HG03354 (cell line): ENCODE measurements at regions not wholly inside any gene's neighbourhood (a gene's known extent, or its start where the extent isn't known, plus 50 kb on each side); places are given as distances from the start of the nearest gene placed in this dataset.
"Not testable (repeated sequence)": the region's sequence is repeated elsewhere in the genome, so short reads cannot be mapped to it uniquely, and the experiment has no call there.

ENCODE experiments used
- ATAC-seq: cut with Tn5 transposase; IDR thresholded peaks from one replicate; pipeline ENCODE4 v1.9.1; 2021; ENCODE audit warnings: mild to moderate bottlenecking; ENCODE audit not compliant: unreplicated experiment, poor library complexity, severe bottlenecking

- no peak for ATAC-seq
Observed at GRCh38 chr6:6746333-6746969, 157.9 kb downstream of the LY86 start.

- no peak for ATAC-seq
Observed at GRCh38 chr6:6746970-6747338, 158.4 kb downstream of the LY86 start.

GRCh38 chr6:6747371-6747770 is 158.9 kb downstream of the LY86 start:
- no peak for ATAC-seq

GRCh38 chr6:6748001-6748400 is 159.5 kb downstream of the LY86 start:
- no peak for ATAC-seq

DNA sequence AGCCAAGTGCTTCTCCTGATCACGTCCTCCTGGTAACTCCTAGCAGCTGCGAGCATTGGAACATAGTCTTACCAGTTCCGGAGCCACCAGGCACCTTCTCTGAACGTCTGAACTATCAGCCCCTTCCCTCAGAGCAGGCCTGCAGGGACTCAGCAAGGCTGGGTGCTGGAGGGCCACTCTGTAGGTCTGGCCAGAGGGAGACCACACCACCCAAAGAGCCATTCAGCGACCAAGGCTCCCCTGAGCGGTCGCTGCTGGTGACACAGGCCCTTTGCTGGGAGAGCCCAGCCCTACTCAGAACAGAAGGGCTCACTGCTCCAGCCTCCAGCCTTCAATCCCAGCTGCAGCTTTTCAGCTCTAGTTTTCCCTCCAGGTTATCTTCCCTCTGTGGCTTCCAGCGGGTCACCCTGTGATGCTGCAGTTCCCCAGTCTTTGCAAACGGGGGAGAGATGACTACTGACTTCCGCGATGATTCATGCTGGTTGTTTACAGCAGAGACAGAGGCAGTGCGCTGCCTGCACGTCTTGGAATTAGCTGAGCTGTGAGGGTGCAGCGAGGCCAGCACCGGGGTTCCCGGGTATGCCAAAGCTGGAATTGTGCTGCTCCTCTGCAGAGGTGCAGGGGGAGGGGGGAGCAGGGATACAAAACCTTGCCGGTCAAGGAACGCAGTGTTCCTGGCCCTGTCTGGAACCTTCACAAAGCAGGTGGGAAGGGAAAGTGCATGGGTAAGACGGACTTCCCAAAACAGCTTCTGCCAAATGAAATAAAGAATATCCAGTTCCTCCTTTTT is 161.4 kb downstream of the LY86 start:
- ATAC-seq: no peak

DNA sequence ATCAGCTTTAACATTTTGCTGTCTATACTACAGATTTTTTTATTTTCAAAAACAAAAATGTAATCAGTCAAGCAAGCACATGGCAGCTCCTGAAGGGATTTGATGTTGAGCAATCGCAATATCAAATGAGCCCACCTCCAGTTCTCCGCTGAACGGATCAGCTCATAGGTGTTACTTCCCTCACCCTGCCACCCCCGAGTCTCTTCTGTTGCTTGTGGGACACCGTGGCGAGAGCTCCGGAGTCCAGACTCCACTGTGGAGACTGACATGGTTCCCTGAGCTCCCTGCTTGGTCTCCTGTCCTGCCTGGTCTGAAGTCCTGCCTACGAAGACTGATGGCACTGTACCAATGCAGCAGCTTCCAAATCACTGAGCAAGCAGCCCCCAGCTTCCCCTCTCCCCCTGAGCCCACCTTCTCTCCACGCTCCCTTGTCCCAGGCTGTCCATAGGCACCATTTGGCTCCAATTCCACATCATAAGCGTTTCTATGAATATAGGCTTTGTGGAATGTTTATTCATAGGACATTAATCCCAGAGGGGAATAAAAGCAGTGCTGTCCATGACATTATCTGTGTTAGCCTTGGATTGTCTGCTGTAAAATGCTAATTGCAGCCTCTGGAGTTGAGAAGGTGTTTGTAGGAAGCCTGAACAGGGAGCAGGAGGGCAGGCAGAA is 162.2 kb downstream of the LY86 start:
- no peak for ATAC-seq

DNA sequence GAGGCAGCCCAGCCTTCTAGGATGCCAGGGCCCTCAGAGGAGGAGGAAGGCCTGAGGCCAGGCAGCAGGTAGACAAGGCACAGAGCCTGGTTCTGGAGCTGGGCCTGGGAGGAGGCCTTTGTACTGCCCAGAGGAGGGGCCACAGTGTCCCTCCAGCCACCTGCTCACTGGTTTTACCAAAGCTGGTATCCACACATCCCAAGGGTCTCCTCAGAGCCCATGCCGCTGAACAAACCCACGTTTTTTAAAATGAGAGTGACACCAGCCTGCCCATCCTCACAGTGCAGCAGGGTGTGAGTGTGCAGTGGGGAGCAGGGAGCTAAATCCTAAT is 162.7 kb downstream of the LY86 start:
- ATAC-seq: no peak

DNA sequence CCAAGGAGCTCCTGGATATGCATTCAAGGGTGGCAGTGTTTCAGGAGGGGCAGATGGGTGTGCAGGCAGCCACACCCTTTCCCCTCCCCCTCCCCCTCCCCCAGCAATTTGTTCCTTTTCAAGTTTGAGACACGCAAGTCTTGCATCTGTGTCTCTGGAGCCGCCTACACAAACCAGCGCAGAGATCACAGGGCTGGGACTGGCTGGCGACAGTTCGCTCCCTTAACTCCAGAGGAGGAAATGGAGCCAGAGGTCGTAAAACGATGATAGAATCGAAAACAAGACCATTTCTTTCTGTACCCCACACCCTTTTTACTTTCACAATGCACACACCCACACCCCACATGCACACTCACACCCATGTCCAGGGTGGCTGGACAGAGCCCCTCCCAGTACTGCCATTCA is 163.1 kb downstream of the LY86 start:
- no peak for ATAC-seq

DNA sequence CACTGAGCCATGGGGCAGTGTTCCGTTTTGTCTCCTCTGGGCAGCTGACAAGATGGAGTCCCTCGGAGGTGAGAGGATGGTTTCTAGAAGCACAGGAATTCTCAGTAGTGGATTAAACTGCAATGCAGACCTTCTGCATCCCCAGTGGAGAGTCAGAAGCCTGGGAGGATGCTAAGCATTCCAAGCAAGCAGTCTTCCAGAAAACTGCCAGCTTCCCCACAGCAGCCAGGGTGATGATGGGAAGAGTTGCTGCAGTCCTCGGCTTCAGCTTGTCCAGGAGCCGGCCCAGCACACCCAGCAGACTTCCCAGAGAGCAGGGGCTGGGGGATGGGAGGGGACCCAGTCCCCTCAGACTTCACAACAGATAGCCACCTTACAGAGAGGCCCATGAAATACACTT is 163.6 kb downstream of the LY86 start:
- no peak for ATAC-seq

DNA sequence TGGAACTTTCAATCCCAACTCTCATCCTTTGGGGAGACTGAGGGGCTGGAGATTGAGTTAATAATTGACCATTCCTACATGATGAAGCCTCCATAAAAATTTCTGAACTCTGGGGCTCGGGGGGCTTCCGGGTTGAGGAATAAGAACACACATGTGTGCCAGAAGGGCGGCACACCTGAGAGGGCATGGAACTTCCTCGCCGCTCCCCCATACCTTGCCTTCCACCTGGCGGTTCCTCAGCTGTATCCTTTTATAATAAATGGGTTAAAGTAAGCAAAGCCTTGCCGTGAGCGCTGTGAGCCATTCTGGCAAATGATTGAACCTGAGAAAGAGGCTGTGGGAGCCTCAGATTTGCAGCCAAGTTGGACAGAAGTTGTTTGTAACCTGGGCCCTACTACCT is 164.8 kb downstream of the LY86 start:
- no peak for ATAC-seq

- no peak for ATAC-seq
Observed at GRCh38 chr6:6756526-6756925, 168.0 kb downstream of the LY86 start.

DNA sequence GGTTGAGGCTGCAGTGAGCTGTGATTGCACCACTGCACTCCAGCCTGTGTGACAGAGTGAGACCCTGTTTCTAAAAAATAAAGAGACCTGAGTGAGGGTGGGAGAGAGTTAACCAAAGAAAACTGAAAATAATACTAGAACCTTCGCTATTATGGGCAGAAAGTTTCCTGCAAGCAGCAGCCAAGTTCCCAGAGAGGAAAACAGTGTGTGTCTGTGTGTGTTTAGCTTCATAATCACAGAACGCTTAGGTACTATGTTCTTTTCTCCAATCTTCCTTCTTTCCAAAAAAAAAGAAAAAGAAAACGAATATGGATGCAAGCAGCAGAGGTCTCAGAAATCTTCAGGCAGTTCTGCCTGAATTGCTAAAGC is 170.0 kb downstream of the LY86 start:
- no peak for ATAC-seq

- peak; percentile 94 for ATAC-seq
Observed at GRCh38 chr6:6758915-6759654, 170.6 kb downstream of the LY86 start.

GRCh38 chr6:6760002-6760401 is 171.5 kb downstream of the LY86 start:
- ATAC-seq: no peak

- not testable (repeated sequence) for ATAC-seq
Observed at GRCh38 chr6:6762566-6762965, 174.0 kb downstream of the LY86 start.

DNA sequence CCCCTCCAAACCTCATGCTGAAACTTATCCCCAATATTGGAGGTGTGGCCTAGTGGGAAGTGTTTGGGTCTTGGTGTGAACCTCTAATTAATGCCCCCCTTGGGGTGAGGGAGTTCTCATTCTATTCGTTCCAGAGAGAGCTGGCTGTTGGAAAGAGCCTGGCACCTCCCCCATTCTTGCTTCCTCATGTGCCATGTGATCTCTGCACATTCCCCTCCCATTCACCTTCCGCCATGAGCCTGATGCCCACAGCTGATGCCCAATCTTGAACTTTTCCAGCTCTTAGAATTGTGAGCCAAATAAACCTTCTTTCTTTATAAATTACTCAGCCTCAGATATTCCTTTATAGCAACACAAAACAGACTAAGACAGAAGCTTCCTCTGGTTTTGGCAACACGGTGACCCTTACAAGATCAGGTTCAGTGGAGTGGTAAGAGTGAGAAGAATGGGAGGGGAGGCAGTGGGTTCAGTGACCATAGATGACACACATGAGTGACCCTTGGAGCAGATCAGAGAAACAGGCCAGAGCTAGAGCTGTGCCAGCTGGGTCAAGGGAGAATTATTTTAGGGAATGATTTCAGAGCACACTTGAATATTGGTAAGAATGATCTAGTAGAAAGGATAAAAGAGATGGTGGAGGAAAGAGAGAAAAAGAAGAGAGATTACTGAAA is 176.4 kb downstream of the LY86 start:
- ATAC-seq: no peak

GRCh38 chr6:6766230-6766905 is 177.8 kb downstream of the LY86 start:
- ATAC-seq: no peak

- no peak for ATAC-seq
Observed at GRCh38 chr6:6769466-6769865, 180.9 kb downstream of the LY86 start.

DNA sequence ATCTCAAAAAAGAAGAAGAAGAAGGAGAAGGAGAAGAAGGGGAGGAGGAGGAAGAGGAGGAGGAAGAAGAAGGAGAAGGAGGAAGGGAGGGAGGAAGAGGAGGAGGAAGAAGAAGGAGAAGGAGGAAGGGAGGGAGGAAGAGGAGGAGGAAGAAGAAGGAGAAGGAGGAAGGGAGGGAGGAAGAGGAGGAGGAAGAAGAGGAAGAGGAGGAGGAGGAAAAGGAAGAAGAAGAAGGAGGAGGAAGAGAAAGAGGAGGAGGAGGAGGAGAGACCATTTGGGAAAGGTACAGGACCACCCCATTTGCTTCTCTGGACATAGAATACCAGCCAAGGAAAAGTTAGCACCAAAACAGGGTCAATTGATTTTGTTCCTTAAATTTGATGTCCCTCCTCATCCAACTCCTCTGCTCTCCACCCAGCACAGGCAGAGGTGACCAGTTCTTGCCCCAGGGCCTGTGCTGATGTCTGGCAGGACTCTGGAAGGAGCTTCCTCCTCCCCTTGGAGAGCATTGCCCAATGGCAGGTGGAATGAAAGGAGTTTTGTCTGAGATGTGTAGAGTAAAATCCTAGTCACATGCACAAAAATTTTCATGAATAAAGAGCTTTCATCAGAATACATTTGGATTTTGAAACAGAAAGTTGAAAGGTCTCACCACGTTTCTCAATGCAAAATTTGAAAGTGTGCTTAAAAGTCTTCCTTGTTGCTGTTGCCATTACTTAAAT is 182.9 kb downstream of the LY86 start:
- no peak for ATAC-seq
